ENCODE measurements at regions not wholly inside any gene's neighbourhood (a gene's known extent, or its start where the extent isn't known, plus 50 kb on each side); places are given as distances from the start of the nearest gene placed in this dataset.

GRCh38 chr12:124696693-124697476 is 129.5 kb upstream of the NCOR2 start:
- TF ChIP-seq EZH2phosphoT487 (IDR thresholded peaks at IDR 0.05; ENCODE audit: borderline replicate concordance, low read length) = no peak
- no peak for TF ChIP-seq CTCF (IDR thresholded peaks at IDR 0.05; ENCODE audit: low read depth, low read length, poor library complexity, severe bottlenecking)

Data from DOHH2 (cell line).